Hepatocyte (in vitro differentiated cells): ENCODE measurements at regions not wholly inside any gene's neighbourhood (a gene's known extent, or its start where the extent isn't known, plus 50 kb on each side); places are given as distances from the start of the nearest gene placed in this dataset.

Experiments
- DNase-seq: peaks from one replicate; pipeline ENCODE4 v3.0.0-alpha.2; 2016; ENCODE audit warnings: low spot score
- H2AFZ ChIP-seq: fragments of 200-600 bp; sonication (generic); 2 replicates; pipeline ENCODE4 v1.6.0; 2016; ENCODE audit warnings: antibody characterized with exemption, mild to moderate bottlenecking
- H3K27ac ChIP-seq: fragments of 200-600 bp; sonication (generic); 2 replicates; pipeline ENCODE4 v1.5.1; 2016; ENCODE audit warnings: mild to moderate bottlenecking
- H3K27me3 ChIP-seq: fragments of 200-600 bp; sonication (generic); 2 replicates; pipeline ENCODE4 v1.6.1; 2016
- H3K36me3 ChIP-seq: fragments of 200-600 bp; sonication (generic); replicated peaks from 2 replicates; pipeline ENCODE4 v1.5.1; 2016; ENCODE audit warnings: low read depth; ENCODE audit not compliant: insufficient read depth
- H3K4me1 ChIP-seq: fragments of 200-600 bp; sonication (generic); 2 replicates; pipeline ENCODE4 v1.5.1; 2016; ENCODE audit warnings: mild to moderate bottlenecking, moderate library complexity; ENCODE audit not compliant: insufficient read depth
- H3K4me2 ChIP-seq: fragments of 200-600 bp; sonication (generic); 2 replicates; pipeline ENCODE4 v1.6.0; 2016
- H3K4me3 ChIP-seq: fragments of 200-600 bp; sonication (generic); 2 replicates; pipeline ENCODE4 v1.5.1; 2016; ENCODE audit warnings: mild to moderate bottlenecking
- H3K79me2 ChIP-seq: fragments of 200-600 bp; sonication (generic); 2 replicates; pipeline ENCODE4 v1.6.0; 2017; ENCODE audit warnings: mild to moderate bottlenecking
- H3K9me2 ChIP-seq: fragments of 200-600 bp; sonication (generic); replicated peaks from 2 replicates; pipeline ENCODE4 v1.6.0; 2017; ENCODE audit warnings: mild to moderate bottlenecking; ENCODE audit not compliant: insufficient read depth
- H3K9me3 ChIP-seq: fragments of 200-600 bp; sonication (generic); 2 replicates; pipeline ENCODE4 v1.5.1; 2016; ENCODE audit warnings: low read depth, mild to moderate bottlenecking
- H4K20me1 ChIP-seq: fragments of 200-600 bp; sonication (generic); 2 replicates; pipeline ENCODE4 v1.6.0; 2016; ENCODE audit warnings: mild to moderate bottlenecking; ENCODE audit not compliant: insufficient read depth, poor library complexity, severe bottlenecking
- CTCF ChIP-seq: fragments of 200-600 bp; sonication (generic); IDR thresholded peaks from 2 replicates; pipeline ENCODE4 v1.5.1; 2016; ENCODE audit warnings: antibody characterized with exemption, mild to moderate bottlenecking; ENCODE audit not compliant: poor library complexity
- EZH2 ChIP-seq: fragments of 200-600 bp; sonication (generic); IDR thresholded peaks from 2 replicates; pipeline ENCODE4 v1.6.1; 2016; ENCODE audit warnings: antibody characterized with exemption, mild to moderate bottlenecking, borderline replicate concordance
- EZH2phosphoT487 ChIP-seq: fragments of 200-600 bp; sonication (generic); IDR thresholded peaks from one replicate; pipeline ENCODE4 v1.6.1; 2018; ENCODE audit warnings: antibody characterized with exemption, mild to moderate bottlenecking, low read depth, moderate library complexity; ENCODE audit not compliant: unreplicated experiment, severe bottlenecking
- WGBS: methylation state at CpG from one replicate; pipeline ENCODE4 v1.1.6; 2016; ENCODE audit warnings: low lambda C conversion rate; ENCODE audit errors: missing lambda C conversion rate; 5-methylcytosine and 5-hydroxymethylcytosine counted together

DNA sequence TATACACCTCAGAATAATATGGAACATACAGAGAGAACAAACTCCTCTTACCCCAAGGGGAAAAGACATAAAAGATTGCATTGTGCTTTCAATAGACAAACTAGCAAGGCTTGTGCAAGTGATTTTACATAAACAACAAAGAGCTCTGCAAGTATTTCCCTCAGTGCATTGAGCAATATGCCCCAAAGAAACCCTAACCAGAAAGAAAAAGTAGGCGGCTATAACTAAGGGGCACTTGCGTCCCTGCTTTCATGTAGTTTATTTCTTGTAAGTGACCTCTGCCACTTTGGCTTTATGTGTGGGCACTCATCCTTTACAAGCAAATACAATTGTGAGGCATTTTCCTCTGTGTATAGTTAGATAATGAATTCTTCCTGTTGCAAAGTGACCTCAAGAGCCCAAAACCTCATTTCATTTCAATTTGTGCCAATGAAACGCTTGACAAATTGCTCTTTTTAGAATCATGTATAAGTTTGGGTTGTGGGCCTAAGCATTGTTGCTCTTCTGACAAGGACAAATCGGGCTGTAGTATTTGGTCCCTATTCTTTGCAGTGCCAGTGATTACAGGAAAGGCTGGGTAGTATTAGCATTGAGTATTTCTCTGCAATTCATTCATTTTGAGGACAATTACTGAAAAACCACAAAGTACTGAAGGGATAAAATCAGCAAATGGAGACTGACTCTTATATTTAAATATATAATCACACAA, 282.2 kb downstream of the DTWD2 start:
- WGBS, result 76% methylated on average over 4 of the region's 4 CpGs
- no peaks in the 10 kb centered on the region for H3K4me1 ChIP-seq
- no peaks in the 10 kb centered on the region for H3K27me3 ChIP-seq
- H4K20me1 ChIP-seq, result no peaks in the 10 kb centered on the region
- H3K27ac ChIP-seq, result no peak overlapping the region
- H3K9me3 ChIP-seq, result no peaks in the 10 kb centered on the region
- no peaks in the 10 kb centered on the region for H3K9me2 ChIP-seq
- TF ChIP-seq EZH2phosphoT487 (no peak), EZH2 (no peak), CTCF (no peak)
- no peaks in the 10 kb centered on the region for H3K79me2 ChIP-seq
- H3K4me3 ChIP-seq, result no peak overlapping the region
- H3K36me3 ChIP-seq, result no peaks in the 10 kb centered on the region
- H3K4me2 ChIP-seq, result no peak overlapping the region
- DNase-seq, result no peak
- no peak overlapping the region for H2AFZ ChIP-seq

DNA sequence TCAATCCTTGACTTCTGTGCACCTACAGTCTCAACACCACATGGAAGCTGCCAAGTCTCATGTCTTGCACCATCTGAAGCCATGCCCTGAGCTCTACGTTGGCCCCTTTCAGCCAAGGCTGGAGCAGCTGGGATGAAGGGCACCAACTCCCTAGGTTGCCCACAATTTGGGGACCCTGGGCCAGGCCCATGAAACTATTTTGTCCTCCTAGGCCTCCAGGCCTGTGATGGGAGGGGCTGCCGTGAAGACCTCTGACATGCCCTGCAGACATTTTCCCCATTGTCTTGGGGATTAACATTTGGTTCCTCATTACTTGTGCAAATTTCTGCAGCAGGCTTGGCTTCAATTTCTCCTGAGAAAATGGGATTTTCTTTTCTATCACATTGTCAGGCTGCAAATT, 285.1 kb downstream of the DTWD2 start:
- WGBS, result 84% methylated on average over 2 of the region's 2 CpGs
- H3K4me3 ChIP-seq, result no peak overlapping the region
- H3K36me3 ChIP-seq, result no peaks in the 10 kb centered on the region
- no peak overlapping the region for H3K4me2 ChIP-seq
- no peaks in the 10 kb centered on the region for H3K79me2 ChIP-seq
- H3K27ac ChIP-seq, result no peak overlapping the region
- H2AFZ ChIP-seq, result no peak overlapping the region
- no peaks in the 10 kb centered on the region for H3K9me2 ChIP-seq
- H3K4me1 ChIP-seq, result no peaks in the 10 kb centered on the region
- H3K9me3 ChIP-seq, result no peaks in the 10 kb centered on the region
- no peaks in the 10 kb centered on the region for H3K27me3 ChIP-seq
- no peak for DNase-seq
- TF ChIP-seq EZH2, result no peak
- TF ChIP-seq CTCF, result no peak
- no peak for TF ChIP-seq EZH2phosphoT487
- H4K20me1 ChIP-seq, result no peaks in the 10 kb centered on the region

GRCh38 chr5:118701791-118702190, 286.6 kb downstream of the DTWD2 start:
- H3K4me3 ChIP-seq, result no peak overlapping the region
- no peaks in the 10 kb centered on the region for H3K27me3 ChIP-seq
- no peak overlapping the region for H3K4me2 ChIP-seq
- H3K36me3 ChIP-seq, result no peaks in the 10 kb centered on the region
- no peaks in the 10 kb centered on the region for H3K9me2 ChIP-seq
- no peaks in the 10 kb centered on the region for H3K79me2 ChIP-seq
- no peak for TF ChIP-seq EZH2phosphoT487
- TF ChIP-seq EZH2, result no peak
- no peak for TF ChIP-seq CTCF
- H2AFZ ChIP-seq, result no peak overlapping the region
- DNase-seq, result no peak
- no peaks in the 10 kb centered on the region for H3K9me3 ChIP-seq
- no peaks in the 10 kb centered on the region for H3K4me1 ChIP-seq
- no peaks in the 10 kb centered on the region for H4K20me1 ChIP-seq
- H3K27ac ChIP-seq, result no peak overlapping the region
